SK-N-MC (cell line): ENCODE measurements at regions not wholly inside any gene's neighbourhood (a gene's known extent, or its start where the extent isn't known, plus 50 kb on each side); places are given as distances from the start of the nearest gene placed in this dataset.
"Not testable (repeated sequence)": the region's sequence is repeated elsewhere in the genome, so short reads cannot be mapped to it uniquely, and the experiment has no call there.

Experiments used
- DNase-seq: peaks from one replicate; pipeline ENCODE4 v3.0.0-alpha.2; 2011; ENCODE audit warnings: low read depth, low spot score
- H3K27ac ChIP-seq: fragments of 200-600 bp; sonication (generic); 2 replicates; pipeline ENCODE4 v1.5.1; 2016; ENCODE audit warnings: mixed run types
- H3K36me3 ChIP-seq: fragments of 200-600 bp; sonication (generic); 2 replicates; pipeline ENCODE4 v1.6.1; 2017; ENCODE audit warnings: antibody characterized with exemption, low read length, mixed read lengths; ENCODE audit not compliant: insufficient read depth
- H3K4me3 ChIP-seq: fragments of 200-600 bp; sonication (generic); 2 replicates; pipeline ENCODE4 v1.5.1; 2016
- H3K9ac ChIP-seq: fragments of 200-600 bp; sonication (generic); 2 replicates; pipeline ENCODE4 v1.8.0; 2017; ENCODE audit warnings: mixed run types, mixed read lengths; ENCODE audit not compliant: insufficient read length
- H3K9me3 ChIP-seq: fragments of 200-600 bp; sonication (generic); 2 replicates; pipeline ENCODE4 v1.6.1; 2017; ENCODE audit warnings: low read depth, mild to moderate bottlenecking, antibody characterized with exemption, low read length, moderate library complexity, mixed read lengths
- EZH2 ChIP-seq: fragments of 200-600 bp; sonication (generic); IDR thresholded peaks from one replicate; pipeline ENCODE4 v1.6.1; 2017; ENCODE audit warnings: antibody characterized with exemption
- FOXP2 ChIP-seq: optimal IDR thresholded peaks from 2 replicates; pipeline ENCODE3; 2011; ENCODE audit warnings: mild to moderate bottlenecking, moderate library complexity; ENCODE audit not compliant: insufficient read depth; ENCODE audit errors: extremely low read length, control extremely low read depth
- POLR2AphosphoS5 ChIP-seq: IDR thresholded peaks from 2 replicates; pipeline ENCODE4 v1.6.1; 2012; ENCODE audit warnings: mild to moderate bottlenecking, low read depth, low read length, borderline replicate concordance

GRCh38 chr5:3092211-3092610, 340.7 kb upstream of the IRX2 start:
- Histone ChIP-seq H3K9me3 (no peaks in the 10 kb centered on the region), H3K36me3 (no peaks in the 10 kb centered on the region), H3K9ac (no peak overlapping the region), H3K27ac (no peak overlapping the region), H3K4me3 (no peak overlapping the region)
- no peak for DNase-seq
- no peak for TF ChIP-seq POLR2AphosphoS5
- no peak for TF ChIP-seq EZH2
- no peak for TF ChIP-seq FOXP2

GRCh38 chr5:3091040-3091774, 339.7 kb upstream of the IRX2 start:
- Histone ChIP-seq H3K4me3 (no peak overlapping the region), H3K27ac (no peak overlapping the region), H3K9me3 (no peaks in the 10 kb centered on the region), H3K36me3 (no peaks in the 10 kb centered on the region), H3K9ac (no peak overlapping the region)
- DNase-seq: no peak
- no peak for TF ChIP-seq POLR2AphosphoS5
- no peak for TF ChIP-seq FOXP2
- TF ChIP-seq EZH2: no peak

- H3K4me3 ChIP-seq: not testable (repeated sequence)
Observed at GRCh38 chr5:3090305-3090704, 338.8 kb upstream of the IRX2 start.

GRCh38 chr5:3080366-3080765, 328.9 kb upstream of the IRX2 start:
- Histone ChIP-seq H3K27ac (no peak overlapping the region), H3K4me3 (no peak overlapping the region), H3K9me3 (no peaks in the 10 kb centered on the region), H3K36me3 (no peaks in the 10 kb centered on the region), H3K9ac (no peak overlapping the region)
- no peak for DNase-seq
- TF ChIP-seq EZH2: no peak
- TF ChIP-seq POLR2AphosphoS5: no peak
- no peak for TF ChIP-seq FOXP2

More at GRCh38 chr5:3090305-3090704, 338.8 kb upstream of the IRX2 start:
- not testable (repeated sequence) for H3K9me3 ChIP-seq, DNase-seq, H3K36me3 ChIP-seq, H3K9ac ChIP-seq, H3K27ac ChIP-seq

GRCh38 chr5:3077684-3078083, 326.2 kb upstream of the IRX2 start:
- Histone ChIP-seq H3K9ac (no peak overlapping the region), H3K27ac (no peak overlapping the region), H3K36me3 (no peaks in the 10 kb centered on the region), H3K9me3 (no peaks in the 10 kb centered on the region), H3K4me3 (no peak overlapping the region)
- TF ChIP-seq POLR2AphosphoS5 (no peak), FOXP2 (no peak), EZH2 (no peak)
- DNase-seq: no peak

GRCh38 chr5:3075309-3075708, 323.8 kb upstream of the IRX2 start:
- Histone ChIP-seq H3K9ac (no peak overlapping the region), H3K36me3 (no peaks in the 10 kb centered on the region), H3K4me3 (no peak overlapping the region), H3K9me3 (no peaks in the 10 kb centered on the region), H3K27ac (no peak overlapping the region)
- TF ChIP-seq EZH2: no peak
- no peak for TF ChIP-seq FOXP2
- no peak for TF ChIP-seq POLR2AphosphoS5
- no peak for DNase-seq

- Histone ChIP-seq H3K36me3 (no peaks in the 10 kb centered on the region), H3K27ac (no peak overlapping the region), H3K9me3 (no peaks in the 10 kb centered on the region), H3K4me3 (no peak overlapping the region), H3K9ac (no peak overlapping the region)
- TF ChIP-seq FOXP2 (no peak), EZH2 (no peak), POLR2AphosphoS5 (no peak)
- DNase-seq: no peak
Observed at GRCh38 chr5:3068401-3068800, 316.9 kb upstream of the IRX2 start.

- no peak for DNase-seq
- no peaks in the 10 kb centered on the region for H3K36me3 ChIP-seq
- H3K27ac ChIP-seq: no peak overlapping the region
- TF ChIP-seq EZH2 (no peak), POLR2AphosphoS5 (no peak), FOXP2 (no peak)
- no peaks in the 10 kb centered on the region for H3K9me3 ChIP-seq
- no peak overlapping the region for H3K4me3 ChIP-seq
- H3K9ac ChIP-seq: no peak overlapping the region
Observed at GRCh38 chr5:3060283-3060682, 308.8 kb upstream of the IRX2 start.

GRCh38 chr5:3059488-3059887, 308.0 kb upstream of the IRX2 start:
- Histone ChIP-seq H3K9me3 (no peaks in the 10 kb centered on the region), H3K27ac (no peak overlapping the region), H3K4me3 (no peak overlapping the region), H3K36me3 (no peaks in the 10 kb centered on the region), H3K9ac (no peak overlapping the region)
- no peak for DNase-seq
- TF ChIP-seq POLR2AphosphoS5 (no peak), EZH2 (no peak), FOXP2 (no peak)
